Renal pelvis (tissue), 1 donor: ENCODE measurements at regions not wholly inside any gene's neighbourhood (a gene's known extent, or its start where the extent isn't known, plus 50 kb on each side); places are given as distances from the start of the nearest gene placed in this dataset.

Experiments used
- DNase-seq: peaks from one replicate; pipeline ENCODE4 v3.0.0-alpha.2; 2013

DNA sequence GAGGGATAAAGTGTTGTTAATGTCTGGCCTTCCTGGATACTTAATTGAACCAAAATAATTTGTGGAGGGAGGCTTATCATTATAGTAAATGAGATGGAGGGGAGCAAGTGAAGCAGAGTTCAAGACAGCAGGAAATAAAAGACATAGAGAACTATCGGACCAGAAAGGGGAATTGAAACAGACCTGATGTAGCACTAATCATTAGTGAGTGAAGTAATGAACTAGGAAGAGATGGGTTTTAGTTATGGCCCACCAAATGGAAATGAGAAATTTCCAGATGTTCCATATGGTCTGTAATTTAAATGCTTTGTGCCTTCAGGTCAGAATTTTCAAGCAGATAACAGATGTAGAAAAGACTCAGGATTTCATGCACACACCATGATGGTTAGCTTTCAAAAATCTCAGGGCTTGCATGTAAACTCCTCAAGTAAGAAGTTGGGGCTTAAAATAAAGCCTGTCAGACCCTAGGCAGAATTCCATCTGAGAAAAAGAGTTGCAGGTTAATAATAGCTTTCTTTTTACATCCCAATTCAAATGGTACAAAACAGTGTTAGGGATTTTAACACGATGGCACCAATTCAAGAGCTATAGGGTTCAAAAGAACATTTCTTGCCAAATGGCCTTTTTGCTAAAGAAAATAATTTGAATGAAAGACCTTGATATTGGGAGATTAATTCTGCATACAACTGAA is 355.8 kb downstream of the FSCB start:
- no peak for DNase-seq

DNA sequence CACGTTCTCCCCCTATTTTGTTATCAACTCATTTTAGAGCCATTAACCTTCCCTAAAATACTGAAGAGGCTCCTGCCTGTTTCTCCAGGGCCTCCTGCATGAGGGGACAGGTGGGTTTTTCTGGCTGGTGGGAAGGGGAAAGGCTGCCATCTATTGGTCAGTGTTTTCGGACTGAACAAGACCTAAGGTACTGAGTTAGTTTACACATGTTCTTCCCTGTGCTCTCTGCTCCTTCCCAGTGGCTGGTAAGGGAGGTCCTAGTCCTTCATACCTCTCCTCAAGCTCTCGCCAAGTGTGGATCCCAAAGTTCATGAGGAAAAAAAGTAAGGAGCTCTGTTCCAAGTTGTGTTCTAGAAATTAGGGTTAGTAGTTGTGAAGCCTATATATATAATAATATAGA is 357.5 kb downstream of the FSCB start:
- peak; percentile 41 for DNase-seq

DNA sequence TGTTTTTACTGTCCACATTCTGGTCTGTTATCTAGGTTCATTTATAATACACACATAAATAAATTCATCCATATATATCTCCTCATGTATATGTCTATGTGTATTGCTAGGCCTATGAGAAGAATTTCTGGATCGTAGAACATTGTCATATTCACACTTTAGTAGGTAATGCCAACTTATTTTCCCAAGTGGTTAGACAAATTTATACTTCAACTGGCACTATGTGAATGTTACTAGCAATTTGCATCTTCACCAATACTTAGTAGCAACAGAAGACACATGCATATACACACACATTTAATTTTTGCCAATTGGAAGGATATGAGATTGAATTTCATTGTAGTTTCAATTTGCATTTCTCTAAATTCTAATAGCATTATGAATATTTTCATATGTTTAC is 365.1 kb downstream of the FSCB start:
- no peak for DNase-seq

DNA sequence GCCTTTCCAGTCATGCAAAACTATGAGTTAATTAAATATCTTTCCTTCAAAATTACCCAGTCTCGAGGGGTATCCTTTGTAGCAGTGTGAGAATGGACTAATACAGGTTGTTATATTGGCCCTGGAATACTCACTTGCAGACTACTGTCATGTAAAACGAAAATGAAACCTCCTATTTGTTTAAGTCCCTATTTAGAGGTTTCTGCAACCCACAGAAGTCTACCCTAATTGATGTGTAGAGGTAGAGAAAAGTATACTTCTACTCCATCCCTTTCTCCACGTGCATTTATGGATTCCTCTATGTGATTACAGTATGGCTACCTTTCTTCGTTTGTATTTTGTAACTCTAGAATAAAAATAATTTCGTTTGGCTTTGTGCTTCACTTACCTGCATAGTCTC is 371.1 kb downstream of the FSCB start:
- DNase-seq = no peak

DNA sequence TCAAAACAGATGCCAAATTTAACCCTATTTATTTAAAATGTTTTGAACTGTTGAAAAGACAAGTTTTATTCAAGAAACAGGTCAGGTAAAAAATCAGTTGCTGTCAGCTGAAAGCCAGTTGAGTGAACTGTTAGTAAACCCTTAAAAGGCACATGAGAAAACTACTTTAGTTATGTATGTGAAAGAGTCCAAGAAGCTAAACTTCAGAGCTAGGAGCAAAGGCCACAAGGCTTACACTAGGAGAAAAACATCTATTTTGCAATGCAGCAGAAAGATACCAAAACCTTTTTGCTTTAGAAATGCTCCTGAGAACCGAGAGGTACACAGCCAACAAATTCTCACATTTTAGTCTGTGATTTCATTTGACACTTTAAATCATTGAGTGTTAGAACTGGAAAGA is 375.2 kb downstream of the FSCB start:
- DNase-seq = no peak

DNA sequence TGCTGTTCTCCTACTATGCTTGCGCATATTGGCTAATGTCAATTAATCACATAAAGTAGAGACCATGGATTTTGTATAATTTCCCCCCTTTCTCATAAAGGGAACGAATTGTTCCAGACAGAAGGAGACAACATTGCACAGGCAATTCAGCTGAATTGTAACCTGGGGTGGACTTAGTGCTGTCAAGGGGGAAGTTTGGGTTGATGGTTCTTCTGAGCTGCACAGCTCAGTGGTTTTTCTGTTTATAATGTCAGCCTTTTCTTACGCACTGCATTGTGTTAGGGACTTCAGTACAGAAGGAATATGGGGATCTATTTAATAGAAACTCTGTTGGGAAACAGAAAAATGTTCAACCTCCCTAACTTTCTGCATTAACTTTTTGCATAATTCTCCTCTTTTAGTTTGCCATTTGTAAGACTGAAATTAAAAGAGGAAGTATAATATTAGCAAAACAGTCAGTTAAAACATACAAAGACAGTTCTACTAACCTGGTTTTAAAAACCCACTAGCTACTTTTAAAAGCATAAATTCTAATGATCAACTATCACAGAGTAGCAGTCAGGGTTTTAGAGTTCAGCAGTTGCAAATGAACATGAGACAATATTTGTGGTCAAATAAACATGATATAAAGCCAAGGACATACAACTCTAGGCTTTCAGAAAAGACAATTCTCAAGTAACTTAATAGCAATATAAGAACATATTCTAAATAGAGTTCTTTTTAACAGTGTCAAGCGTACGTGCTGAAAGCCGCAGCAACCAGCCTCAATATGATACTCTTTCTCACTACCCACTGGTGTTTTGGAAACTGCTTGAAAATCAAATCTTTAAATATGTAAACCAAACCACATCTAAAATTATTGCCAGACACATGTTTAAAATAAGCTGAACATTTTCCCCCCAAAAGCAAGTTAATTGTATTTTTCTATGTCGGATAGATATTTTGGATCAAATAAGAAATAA is 393.0 kb downstream of the FSCB start:
- DNase-seq = no peak

DNA sequence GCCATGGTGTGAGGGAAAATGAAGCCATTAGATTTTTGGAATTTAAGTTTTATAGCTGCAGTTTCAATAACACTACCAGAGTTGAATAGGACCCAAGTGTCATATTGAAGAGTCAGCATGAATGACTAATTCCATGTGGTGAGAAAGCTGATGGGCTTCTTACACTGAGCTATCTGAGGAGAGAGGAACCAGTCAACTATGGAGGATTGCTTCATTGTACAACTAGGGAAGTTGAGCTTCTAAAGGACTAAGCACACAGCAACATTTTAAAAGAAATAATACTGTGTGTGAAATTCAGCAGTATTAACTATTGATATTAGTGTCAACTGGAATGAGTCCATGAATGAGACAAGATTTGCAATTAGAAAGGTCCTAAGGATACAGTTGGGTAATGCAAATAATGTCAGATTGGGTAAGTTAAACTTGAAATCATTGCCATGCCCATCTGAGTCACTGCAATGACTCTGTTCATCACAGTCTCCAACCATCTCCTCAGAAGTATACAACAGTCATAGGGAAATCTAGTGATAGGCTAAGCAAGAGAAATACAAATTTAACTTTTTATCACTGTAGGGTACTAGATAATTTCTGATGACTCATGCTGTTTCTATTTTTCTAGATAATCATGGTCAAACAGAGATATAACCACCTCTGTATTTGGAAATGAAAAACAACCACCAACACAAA is 394.2 kb downstream of the FSCB start:
- no peak for DNase-seq

DNA sequence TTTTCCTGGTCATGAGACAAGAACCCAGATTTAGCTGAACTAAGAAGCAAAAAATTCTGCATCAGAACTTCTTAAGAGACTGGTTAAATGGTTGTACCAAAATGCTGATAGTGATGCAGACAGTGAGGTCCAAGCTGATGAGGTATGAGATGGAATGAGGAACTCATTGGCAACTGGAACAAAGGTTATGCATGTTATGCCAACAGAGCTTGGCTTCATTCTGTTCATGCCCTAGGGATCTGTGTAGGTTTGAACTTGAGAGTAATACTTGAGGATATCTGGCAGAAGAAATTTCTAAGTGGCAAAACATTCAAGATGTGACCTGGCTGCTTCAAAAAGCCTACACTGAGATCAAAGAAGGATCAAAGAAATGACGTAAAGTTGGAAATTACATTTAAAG is 398.0 kb downstream of the FSCB start:
- DNase-seq = no peak

DNA sequence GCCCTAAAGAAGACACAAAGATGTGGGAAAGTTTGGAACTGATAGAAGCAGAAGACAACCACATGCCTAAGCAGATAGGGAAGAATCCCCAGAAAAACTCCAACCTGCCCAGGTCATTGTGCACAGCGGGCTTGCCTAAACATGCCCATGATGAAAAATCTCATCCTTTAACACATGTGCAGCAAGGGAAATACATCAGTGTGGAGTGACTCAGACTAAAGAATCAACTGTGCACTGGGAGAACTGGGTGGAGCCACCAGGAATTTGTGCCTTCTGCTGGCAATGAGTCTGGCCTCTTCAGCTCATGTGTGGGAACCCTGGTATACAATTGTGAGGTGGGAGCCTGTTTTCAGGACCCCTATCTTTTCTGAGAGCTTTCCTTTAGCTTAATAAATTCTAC is 398.5 kb downstream of the FSCB start:
- DNase-seq = no peak

DNA sequence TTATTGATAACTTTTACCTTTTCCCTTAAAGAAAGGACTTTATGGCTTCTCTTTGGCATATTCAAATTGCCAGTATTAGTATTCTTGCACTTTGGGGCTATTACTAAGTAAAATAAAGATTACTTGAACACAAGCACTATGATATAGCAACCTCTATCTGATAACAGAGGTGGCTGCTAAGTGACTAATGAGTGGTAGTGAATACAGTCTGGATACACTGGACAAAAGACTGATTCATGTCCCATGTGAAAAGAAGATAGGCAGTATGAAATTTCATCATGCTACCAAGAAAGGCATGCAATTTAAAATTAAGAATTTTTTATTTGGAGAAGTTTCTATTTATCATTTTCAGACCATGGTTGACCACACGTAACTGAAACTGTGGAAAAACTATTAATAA is 399.9 kb downstream of the FSCB start:
- no peak for DNase-seq

DNA sequence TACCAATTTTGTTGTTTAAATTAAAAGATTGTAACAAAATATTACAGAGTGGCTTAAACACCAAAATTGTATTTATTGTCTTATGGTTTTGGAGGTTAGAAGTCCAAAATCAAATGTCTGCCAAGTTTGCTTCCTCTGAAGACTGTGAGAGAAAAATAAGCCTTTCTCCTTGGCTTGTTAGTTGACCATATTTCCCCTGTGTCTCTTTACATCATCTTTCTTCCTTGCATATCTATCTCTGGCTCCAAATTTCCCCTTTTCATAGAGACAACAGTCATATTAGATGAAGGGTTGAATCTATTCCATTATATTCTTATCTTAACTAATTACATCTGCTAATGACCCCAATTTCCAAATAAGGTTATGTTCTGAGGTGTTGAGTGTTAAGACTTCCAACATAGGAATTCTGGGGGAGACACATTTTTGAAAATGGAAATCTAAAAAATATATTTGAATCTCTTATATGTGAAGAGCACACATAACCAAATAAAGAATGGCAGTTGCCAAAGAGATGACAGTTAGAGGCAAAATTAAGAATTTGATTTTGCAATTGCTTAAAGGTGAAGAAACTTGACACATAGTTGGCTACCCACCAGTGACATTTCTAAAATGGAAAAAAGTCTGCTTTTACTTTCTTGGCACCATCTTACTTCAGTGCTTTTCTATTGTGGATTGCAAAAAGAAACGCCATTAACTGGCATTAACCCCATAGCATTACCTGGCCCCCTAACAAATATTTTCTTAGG is 407.2 kb downstream of the FSCB start:
- DNase-seq = no peak

DNA sequence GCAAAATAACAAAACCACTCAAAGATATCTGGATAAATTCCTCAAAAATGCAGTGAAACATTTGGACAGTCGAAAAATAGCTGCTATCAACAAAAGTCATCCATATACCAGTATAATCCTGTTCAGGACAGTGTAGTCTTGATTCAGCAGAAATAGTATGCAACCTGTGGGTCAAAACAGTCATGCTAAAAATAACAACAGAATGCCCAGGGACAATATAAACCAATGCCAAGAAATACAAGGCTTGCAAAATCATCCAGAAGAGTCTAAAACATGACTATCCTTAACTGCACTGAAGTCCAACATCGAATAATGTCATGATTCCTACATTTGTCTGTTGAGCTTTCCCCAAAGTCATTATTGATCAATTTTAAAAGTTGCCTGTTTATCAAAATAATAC is 425.9 kb downstream of the FSCB start:
- DNase-seq = no peak

DNA sequence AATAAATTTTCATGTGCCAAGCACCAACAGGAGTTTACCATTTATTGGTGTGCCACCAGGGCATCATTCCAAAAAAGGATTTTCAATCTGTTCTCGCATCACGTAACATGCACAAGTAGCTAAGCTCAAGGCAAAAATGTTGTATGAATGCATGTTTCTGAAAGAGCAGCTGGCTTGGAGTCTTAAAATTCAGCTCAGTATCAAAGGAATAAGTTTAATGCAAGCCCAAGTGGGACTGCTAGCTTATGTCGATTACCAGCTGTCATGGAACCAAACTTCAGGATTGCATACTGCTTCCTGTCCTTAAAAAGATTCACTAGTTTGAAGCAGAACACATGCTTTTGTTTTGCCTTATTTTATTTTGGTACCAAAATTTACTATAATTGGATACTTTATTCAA is 437.0 kb downstream of the FSCB start:
- DNase-seq = no peak

DNA sequence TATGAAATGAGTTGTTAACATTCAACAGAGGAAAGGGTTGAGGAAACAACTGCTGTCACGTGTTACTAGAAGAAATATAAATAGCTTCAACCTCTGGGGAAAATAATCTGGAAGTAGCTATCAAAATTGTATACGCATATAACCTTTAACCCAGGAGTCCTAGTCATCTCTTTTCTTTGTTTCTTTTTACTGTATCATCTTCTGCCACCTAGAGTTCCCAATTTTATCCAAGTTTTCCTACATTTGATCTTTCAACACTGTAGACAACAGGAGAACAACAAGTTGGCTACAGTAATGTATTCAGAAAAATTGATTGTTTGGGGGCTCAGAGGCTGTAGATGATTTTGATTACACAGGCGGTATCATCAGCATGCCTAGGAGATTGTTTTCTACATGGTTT is 453.7 kb downstream of the FSCB start:
- DNase-seq = no peak

DNA sequence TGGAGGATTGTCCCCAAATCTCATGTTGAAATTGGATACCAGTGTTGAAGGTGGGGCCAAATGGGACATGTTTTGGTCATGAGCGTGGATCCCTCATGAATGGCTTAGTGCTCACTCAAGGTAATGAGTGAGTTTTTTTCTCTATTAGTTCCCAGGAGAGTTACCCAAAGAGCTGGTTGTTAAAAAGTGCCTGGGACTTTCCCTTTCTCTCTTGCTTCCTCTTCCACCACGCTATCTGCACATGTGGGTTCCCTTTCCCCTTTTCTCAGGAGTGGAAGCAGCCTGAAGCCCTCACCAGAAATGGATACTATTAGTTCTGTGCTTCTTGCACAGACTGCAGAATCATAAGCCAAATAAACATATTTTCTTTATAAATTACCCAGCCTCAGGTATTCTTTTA is 465.4 kb downstream of the FSCB start:
- no peak for DNase-seq

DNA sequence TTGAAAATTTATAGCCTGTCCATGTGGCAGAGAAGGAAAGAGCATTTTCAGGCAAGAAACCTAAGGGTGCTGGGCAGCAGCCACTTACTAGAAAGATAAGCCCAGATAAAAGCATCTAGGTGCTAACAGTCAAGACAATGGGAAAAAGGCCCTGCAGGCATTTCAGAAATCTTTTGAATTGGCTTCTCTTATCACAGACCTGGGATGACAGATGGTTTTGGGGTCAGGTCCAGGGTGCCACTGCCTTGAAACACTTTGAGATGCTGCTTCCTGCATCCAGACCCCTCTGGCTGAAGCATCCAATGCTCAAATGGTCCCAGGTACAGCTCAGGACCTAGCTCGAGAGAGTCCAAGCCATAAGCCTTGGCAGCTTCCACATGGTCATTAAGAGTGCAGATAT is 466.5 kb downstream of the FSCB start:
- DNase-seq = no peak

DNA sequence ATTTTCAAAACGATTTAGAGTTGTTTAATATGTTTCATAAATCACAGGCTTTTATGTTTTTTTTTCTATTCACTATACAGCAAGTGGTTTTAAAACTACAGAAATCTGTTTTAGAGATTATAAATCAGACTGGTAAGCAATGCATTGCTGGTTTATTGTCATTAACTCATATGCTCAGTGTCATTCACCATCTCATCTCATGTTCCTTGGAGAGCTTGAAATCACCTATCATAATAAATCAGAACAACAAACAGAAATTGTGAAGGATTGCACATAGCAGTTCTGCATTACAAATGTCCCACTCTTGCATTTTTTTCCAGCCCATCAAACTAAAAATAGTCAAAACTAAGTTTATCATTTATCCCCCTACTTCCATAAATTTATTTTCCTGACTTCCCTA is 470.8 kb downstream of the FSCB start:
- no peak for DNase-seq

DNA sequence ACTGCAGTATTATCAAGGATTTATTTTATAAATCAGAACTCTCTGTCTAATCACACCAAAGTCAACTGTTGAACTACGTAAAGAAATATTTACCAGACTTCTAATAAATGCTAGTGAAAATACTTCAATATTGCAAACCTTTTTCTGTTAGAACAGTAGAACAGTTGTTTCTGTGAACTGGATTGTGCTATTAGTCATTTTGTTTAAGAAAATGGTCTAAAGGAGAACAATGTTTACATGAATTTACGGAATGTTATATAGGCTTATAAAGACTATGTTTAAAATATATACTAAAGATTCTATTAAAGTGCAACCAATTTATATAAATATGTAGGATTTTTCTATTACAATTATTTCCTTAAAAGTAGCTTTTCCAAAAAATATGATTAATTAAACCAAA is 471.4 kb downstream of the FSCB start:
- no peak for DNase-seq

DNA sequence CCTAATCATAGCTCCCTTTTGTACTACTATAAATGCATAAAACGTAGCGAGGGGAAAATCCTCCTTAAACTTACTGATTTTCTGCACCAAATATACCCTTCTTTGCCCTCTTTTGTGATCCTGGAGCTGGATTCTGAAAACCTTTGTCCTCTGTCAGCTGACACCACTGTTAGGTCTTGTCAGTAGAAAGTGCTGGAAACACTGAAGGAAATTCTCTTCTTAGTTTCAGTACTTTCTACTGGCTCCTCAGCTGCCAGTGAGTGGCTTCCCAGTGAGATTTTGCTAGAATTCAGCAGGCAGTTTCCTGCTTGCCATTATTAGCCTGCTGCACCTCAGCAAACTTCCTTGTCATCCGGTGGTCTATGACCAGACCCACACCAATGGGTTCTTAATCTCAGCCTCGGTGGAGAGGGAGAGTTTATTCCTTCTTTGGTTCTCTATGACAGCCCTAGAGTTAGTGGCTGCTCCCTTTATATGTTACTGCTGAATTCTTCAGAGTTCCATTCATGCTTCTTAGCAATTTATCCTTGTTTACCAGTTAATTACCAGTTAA is 476.2 kb downstream of the FSCB start:
- DNase-seq = no peak

DNA sequence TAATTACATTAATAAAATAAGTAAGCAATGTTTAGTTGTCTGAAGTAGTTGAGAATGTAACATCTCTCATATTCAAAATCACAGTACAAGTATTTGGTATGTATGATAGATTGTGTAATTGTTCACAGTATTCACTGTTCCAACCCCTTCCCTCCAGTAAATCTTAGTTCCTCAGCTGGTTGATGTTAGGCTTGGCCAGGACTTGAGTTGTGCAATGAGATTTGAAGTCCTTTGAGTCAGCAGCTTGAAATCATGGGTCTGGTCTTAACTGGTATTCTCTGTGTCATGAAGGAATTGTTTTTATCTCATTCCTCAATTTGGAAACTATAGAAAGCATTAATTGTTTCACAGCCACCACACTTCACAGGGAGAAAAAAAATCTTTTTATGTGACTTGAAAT is 477.1 kb downstream of the FSCB start:
- DNase-seq = no peak

DNA sequence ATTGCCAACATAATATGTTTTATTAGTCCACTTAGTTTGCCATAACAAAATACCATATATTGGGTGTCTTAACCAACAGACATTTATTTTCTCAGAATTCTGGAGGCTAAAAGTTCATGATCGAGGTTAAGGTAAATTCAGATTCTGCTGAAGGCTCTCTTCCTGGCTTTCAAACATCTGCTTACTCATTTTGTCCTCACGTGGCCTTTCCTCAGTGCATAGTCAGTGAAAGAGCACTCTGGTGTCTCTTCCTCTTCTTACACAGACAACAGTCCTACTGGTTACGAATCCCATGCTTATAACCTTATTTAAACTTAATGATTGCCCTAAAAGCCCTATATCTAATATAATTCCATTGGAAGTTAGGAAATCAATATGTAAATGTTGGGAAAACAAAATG is 479.7 kb downstream of the FSCB start:
- no peak for DNase-seq

DNA sequence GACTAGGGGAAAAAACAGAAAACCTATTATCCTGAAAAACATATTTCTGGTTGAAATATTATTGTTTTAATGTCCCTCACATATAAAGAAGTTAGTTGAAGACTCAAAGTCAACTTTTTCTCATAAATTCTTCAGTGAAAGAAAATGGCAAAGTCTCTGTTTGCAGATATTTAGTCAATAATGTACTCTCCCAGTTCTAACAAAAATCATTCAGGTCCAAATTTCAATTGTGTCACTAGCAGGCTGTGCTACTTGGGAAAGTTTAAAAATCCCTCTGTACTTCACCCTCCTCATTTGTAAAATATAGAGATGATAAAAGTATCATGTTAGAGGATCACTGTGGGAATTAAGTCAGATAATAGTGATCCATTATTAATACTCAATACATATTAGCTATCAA is 496.5 kb downstream of the FSCB start:
- DNase-seq = no peak
